RWPE2 (cell line): ENCODE measurements at regions not wholly inside any gene's neighbourhood (a gene's known extent, or its start where the extent isn't known, plus 50 kb on each side); places are given as distances from the start of the nearest gene placed in this dataset.

Experiments
- ATAC-seq: fragments of 200-7000 bp; cut with Tn5 transposase; 3 replicates; pipeline ENCODE4 v1.9.1; 2021; ENCODE audit warnings: low read depth
- DNase-seq: peaks from one replicate; pipeline ENCODE4 v3.0.0-alpha.2; 2020; ENCODE audit warnings: low spot score
- H3K27ac ChIP-seq: fragments of 450-650 bp; 2 replicates; pipeline ENCODE4 v1.5.1; 2017; ENCODE audit warnings: mild to moderate bottlenecking; ENCODE audit not compliant: poor library complexity, severe bottlenecking
- H3K27me3 ChIP-seq: fragments of 250-450 bp; sonication (Bioruptor Pico); 2 replicates; pipeline ENCODE4 v1.5.1; 2021; ENCODE audit warnings: mild to moderate bottlenecking, moderate library complexity; ENCODE audit not compliant: insufficient read depth, poor library complexity, severe bottlenecking
- H3K36me3 ChIP-seq: fragments of 250-450 bp; sonication (Bioruptor Pico); 2 replicates; pipeline ENCODE4 v1.5.1; 2020; ENCODE audit warnings: low read depth, mild to moderate bottlenecking, moderate library complexity
- H3K4me1 ChIP-seq: fragments of 250-450 bp; sonication (Bioruptor Pico); 2 replicates; pipeline ENCODE4 v1.5.1; 2021; ENCODE audit warnings: mild to moderate bottlenecking, moderate library complexity; ENCODE audit not compliant: insufficient read depth, poor library complexity, severe bottlenecking
- H3K4me3 ChIP-seq: fragments of 250-450 bp; sonication (Bioruptor Pico); 2 replicates; pipeline ENCODE4 v1.5.1; 2021; ENCODE audit warnings: mild to moderate bottlenecking, moderate library complexity; ENCODE audit not compliant: severe bottlenecking
- H3K9me3 ChIP-seq: fragments of 250-450 bp; sonication (Bioruptor Pico); 2 replicates; pipeline ENCODE4 v1.5.1; 2021; ENCODE audit warnings: mild to moderate bottlenecking, moderate library complexity; ENCODE audit not compliant: severe bottlenecking
- TF ChIP-seq, protein P1 (sequence below): fragments of 450-650 bp; IDR thresholded peaks from one replicate; pipeline ENCODE4 v1.5.1; 2017; ENCODE audit warnings: mild to moderate bottlenecking, moderate library complexity; ENCODE audit not compliant: poor library complexity, severe bottlenecking

DNA sequence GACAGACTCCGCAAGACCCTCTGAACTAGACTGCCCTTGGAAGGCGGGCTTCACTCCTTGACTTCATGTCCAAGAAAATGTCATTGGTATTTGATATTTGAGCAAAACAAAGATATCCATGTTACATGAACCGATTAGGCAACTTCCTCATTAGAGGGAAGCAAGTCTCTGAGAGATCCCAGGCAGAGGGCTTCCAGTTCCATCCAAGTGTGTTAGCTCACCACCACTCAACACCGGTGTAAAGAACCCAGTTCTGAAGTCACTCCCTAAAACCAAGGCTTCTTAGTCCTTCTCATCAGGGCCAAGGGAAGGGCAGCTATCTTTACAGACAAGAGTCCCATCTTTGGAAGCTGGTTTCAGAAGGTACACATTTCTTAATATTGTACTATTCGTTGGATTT, 87.2 kb upstream of the CDKN3 start:
- Histone ChIP-seq H3K27ac (peak overlapping the region; percentile 93), H3K4me3 (no peak overlapping the region), H3K4me1 (peaks cover 35% of the 10 kb centered on the region), H3K27me3 (no peaks in the 10 kb centered on the region), H3K9me3 (no peaks in the 10 kb centered on the region), H3K36me3 (no peaks in the 10 kb centered on the region)
- TF ChIP-seq, protein P1, sequence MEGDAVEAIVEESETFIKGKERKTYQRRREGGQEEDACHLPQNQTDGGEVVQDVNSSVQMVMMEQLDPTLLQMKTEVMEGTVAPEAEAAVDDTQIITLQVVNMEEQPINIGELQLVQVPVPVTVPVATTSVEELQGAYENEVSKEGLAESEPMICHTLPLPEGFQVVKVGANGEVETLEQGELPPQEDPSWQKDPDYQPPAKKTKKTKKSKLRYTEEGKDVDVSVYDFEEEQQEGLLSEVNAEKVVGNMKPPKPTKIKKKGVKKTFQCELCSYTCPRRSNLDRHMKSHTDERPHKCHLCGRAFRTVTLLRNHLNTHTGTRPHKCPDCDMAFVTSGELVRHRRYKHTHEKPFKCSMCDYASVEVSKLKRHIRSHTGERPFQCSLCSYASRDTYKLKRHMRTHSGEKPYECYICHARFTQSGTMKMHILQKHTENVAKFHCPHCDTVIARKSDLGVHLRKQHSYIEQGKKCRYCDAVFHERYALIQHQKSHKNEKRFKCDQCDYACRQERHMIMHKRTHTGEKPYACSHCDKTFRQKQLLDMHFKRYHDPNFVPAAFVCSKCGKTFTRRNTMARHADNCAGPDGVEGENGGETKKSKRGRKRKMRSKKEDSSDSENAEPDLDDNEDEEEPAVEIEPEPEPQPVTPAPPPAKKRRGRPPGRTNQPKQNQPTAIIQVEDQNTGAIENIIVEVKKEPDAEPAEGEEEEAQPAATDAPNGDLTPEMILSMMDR: no peak
- ATAC-seq: no peak
- DNase-seq: no peak

DNA sequence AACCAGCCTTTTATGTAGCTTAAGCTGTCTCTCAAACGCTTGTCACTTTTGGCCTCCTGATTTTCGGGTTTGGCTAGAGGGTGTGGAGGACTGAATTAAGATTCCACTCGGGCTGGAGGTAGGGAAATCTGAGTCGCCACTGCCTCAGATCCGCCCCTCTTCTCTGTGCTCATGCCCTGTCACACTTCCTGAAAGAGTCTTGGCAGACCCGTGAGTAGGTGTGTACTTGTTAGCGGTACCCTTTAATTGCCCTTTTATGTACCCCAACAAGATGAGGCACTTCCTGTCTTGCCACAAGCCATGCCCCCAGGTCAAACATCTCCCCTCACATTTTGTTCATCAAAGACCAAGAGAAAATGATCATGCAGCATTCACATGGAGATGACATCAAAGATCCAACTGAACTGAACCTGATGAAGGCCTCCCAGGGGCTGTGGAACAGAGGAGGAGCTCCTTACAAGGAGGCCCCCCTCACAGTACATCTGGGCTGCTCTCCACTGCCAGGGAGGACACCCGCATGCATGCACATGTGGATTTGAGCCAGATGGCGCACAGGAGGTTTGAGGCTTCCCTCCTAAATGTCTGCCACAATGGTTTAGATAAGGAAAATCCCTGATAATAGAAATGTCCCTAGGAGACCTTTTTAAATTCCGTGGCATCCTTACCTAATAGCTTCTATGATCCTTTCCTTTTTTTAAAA, 86.5 kb upstream of the CDKN3 start:
- Histone ChIP-seq H3K27ac (peak overlapping the region; percentile 93), H3K9me3 (no peaks in the 10 kb centered on the region), H3K27me3 (no peaks in the 10 kb centered on the region), H3K4me1 (peaks cover 35% of the 10 kb centered on the region), H3K36me3 (no peaks in the 10 kb centered on the region), H3K4me3 (no peak overlapping the region)
- ATAC-seq (no peak), DNase-seq (no peak)
- TF ChIP-seq, protein P1: no peak

DNA sequence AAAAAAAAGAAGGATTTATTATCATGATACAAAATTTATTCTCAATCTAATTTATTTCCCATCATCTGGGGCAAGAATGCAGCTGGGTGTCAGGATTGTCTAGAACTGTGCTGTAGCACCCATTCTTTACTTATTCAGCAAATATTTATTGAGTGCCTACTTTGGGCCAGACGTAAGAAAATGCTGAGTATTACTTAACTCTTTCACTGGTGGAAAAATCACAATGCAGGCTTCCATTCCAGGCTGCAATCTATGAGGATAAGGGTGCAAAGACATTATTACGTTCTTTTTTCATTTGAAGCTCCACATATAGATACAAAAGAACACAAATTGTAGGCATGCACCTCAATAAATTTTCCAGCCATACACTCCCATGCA, 86.0 kb upstream of the CDKN3 start:
- TF ChIP-seq, protein P1: no peak
- Histone ChIP-seq H3K36me3 (no peaks in the 10 kb centered on the region), H3K27me3 (no peaks in the 10 kb centered on the region), H3K4me3 (no peak overlapping the region), H3K4me1 (peaks cover 35% of the 10 kb centered on the region), H3K9me3 (no peaks in the 10 kb centered on the region), H3K27ac (peak overlapping the region; percentile 93)
- ATAC-seq (no peak), DNase-seq (no peak)

DNA sequence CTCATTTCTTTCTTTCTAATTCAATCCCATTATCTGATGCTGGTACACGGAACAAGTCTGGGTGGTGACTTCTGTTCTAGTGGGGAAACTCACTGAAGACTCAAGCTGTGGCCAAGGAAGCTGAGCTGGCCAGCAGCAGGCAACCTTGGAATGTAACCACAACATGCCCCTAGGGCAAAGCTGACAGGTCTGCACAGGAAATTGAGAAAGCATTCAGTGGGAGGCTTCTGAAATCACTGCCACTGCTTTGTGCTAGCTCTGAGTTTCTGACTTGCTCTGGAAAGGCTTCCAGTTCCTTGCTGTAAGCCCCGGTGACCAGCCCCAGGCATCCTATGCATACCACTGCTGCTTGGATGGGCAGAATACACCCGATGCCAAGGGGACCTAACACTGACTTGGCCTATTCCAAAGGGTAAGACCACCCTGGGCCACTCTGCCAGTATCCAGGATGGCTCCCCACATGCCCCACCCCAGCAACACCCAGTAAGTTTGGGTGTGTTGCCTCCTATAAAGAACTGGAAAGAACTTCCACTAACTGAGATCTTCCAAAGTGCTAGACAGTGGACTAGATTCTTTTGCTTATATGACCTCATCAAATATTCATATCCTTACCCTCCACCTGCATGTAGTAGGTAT, 84.5 kb upstream of the CDKN3 start:
- ATAC-seq: peak; percentile 94
- Histone ChIP-seq H3K9me3 (no peaks in the 10 kb centered on the region), H3K27ac (peak overlapping the region; percentile 93), H3K27me3 (no peaks in the 10 kb centered on the region), H3K4me3 (no peak overlapping the region), H3K4me1 (peaks cover 35% of the 10 kb centered on the region), H3K36me3 (no peaks in the 10 kb centered on the region)
- DNase-seq: peak; percentile 95
- TF ChIP-seq, protein P1: no peak
